ENCODE measurements at regions not wholly inside any gene's neighbourhood (a gene's known extent, or its start where the extent isn't known, plus 50 kb on each side); places are given as distances from the start of the nearest gene placed in this dataset.
A peak's percentile ranks its signal among the peaks of the same experiment; 100 is the strongest.

DNA sequence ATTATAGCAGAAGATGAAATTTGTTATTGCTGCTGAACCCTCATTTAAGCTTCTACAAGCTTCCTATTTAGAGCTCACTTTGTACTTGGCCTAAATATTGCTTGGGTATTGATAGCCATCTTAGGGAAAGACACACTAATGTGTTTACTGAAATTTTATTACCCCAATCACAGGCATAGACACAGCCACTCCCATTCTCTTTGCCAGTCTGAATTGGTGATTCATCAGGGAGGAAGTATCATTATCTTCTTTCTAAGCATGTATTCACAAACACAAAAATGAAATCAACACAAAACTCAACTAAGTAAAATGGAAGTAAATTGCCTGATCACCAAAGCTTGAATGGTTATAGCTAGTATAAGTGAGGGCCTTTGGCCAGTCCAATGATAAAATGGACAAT is 666.3 kb downstream of the TSN start:
- POLR2A ChIA-PET (ENCODE audit: low non-redundant PET): no interaction called here
- no peak overlapping the region for H3K27ac ChIP-seq
- CTCF ChIA-PET: no interaction called here
- TF ChIP-seq, protein P1, sequence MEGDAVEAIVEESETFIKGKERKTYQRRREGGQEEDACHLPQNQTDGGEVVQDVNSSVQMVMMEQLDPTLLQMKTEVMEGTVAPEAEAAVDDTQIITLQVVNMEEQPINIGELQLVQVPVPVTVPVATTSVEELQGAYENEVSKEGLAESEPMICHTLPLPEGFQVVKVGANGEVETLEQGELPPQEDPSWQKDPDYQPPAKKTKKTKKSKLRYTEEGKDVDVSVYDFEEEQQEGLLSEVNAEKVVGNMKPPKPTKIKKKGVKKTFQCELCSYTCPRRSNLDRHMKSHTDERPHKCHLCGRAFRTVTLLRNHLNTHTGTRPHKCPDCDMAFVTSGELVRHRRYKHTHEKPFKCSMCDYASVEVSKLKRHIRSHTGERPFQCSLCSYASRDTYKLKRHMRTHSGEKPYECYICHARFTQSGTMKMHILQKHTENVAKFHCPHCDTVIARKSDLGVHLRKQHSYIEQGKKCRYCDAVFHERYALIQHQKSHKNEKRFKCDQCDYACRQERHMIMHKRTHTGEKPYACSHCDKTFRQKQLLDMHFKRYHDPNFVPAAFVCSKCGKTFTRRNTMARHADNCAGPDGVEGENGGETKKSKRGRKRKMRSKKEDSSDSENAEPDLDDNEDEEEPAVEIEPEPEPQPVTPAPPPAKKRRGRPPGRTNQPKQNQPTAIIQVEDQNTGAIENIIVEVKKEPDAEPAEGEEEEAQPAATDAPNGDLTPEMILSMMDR (conservative IDR thresholded peaks at IDR 0.05; ENCODE audit: low read depth): no peak
- DNase-seq (ENCODE audit: low spot score): peak; percentile 14

DNA sequence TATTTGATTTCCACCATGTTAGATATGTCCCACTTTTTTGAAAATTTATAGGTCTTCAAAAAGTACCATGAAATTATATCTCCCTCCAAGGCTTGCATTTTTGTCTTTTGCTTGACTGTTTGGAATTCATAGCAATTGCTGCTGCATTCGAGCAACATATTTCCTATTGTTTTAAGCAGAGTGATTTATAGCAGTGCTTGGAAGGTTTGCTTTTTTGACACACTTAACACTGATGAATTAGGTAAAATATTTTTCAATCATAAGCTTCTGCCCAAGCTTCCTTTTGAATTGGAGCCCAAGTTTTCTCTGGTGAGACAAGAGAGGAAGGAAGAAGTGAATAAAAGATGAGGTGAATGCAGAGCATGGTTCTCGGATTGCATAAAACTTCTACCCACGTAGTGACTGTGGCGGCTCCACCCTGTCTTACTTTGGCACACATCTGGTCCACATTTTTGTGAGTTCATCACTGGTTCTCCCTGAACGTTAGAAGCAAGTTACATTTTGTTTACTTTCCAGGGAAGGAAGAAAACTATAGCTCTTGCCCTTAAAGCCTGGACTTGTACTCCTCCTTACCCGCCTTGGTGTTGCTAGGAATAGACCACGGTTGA is 667.0 kb downstream of the TSN start:
- TF ChIP-seq, protein P1 (conservative IDR thresholded peaks at IDR 0.05; ENCODE audit: low read depth): no peak
- H3K27ac ChIP-seq: no peak overlapping the region
- no peak for DNase-seq (ENCODE audit: low spot score)
- ChIA-PET CTCF (interaction anchor here (0.5 kb wide), 1 partner anchor 84 kb away, joined by 3 read pairs; no protein-coding TSS in a partner anchor), POLR2A (ENCODE audit: low non-redundant PET) (no interaction called here)

DNA sequence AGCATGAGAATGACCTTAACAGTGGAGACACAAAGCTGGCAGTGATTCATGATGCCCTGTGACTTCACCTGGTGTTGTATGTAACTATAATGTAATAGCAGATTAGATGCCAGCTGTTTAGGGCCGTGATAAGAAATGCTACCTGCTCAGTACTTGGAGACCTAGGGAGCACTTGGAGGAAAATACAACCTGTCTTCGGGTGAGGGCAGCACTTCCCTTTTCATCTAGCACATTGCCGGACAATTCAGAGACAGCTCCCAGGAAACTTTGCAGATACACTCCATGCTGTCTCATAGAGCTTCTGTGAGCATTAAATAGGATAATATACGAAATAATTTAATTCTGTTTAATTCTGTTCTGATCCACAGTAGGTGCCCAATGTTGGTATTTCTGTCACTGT is 668.5 kb downstream of the TSN start:
- ChIA-PET CTCF (interaction anchor here (0.7 kb wide), 1 partner anchor 68 kb away, joined by 3 read pairs; no protein-coding TSS in a partner anchor), POLR2A (ENCODE audit: low non-redundant PET) (no interaction called here)
- TF ChIP-seq, protein P1 (conservative IDR thresholded peaks at IDR 0.05; ENCODE audit: low read depth): no peak
- DNase-seq (ENCODE audit: low spot score): no peak
- H3K27ac ChIP-seq: no peak overlapping the region

DNA sequence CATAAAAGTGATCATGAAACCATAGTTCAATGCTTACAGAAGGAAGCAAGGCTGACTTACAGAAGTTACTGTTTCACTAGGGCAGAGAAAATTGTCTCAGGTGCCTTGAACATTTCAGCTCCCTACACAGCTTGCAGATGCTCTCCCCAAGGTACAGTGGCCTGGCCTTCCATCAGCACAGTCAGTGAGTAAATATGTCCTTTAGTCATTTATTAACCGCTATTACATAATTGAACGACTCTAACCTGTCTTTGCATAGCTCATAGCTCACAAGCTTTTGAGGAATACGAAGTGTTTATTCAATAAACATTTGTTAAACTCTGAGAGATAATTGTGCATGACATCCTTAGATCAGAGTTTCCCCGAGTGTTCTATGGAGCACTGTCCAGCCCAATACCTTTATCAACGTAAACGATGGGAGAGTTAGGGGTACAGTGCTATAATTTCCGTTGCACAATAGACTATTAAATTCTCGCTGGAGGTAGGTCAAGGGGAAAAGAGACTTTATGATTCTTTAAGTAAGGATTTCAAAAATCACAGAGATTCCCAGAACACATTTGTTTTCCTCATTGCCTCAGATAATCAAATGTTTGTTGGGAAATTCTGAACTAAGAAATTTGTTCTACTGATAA is 677.8 kb downstream of the TSN start:
- ChIA-PET POLR2A (ENCODE audit: low non-redundant PET) (no interaction called here), CTCF (no interaction called here)
- H3K27ac ChIP-seq: no peak overlapping the region
- no peak for DNase-seq (ENCODE audit: low spot score)
- TF ChIP-seq, protein P1 (conservative IDR thresholded peaks at IDR 0.05; ENCODE audit: low read depth): no peak

DNA sequence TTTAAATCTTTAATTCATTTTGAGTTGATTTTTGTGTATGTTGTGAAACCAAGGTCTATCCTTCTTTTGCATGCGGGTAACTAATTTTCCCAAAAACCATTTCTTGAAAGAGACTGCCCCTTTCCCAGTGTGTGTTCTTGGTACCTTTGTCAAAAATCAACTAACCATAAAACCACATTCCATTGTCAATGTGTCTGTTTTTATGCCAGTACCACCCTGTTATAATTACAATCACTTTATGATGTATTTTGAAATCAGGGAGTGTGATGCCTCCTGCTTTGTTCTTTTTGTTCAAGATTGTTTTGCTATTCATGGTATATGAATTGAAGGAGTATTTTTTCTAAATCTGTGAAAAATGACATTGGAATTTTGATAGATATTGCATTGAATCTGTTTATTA is 689.6 kb downstream of the TSN start:
- CTCF ChIA-PET: no interaction called here
- TF ChIP-seq, protein P1 (conservative IDR thresholded peaks at IDR 0.05; ENCODE audit: low read depth): no peak

DNA sequence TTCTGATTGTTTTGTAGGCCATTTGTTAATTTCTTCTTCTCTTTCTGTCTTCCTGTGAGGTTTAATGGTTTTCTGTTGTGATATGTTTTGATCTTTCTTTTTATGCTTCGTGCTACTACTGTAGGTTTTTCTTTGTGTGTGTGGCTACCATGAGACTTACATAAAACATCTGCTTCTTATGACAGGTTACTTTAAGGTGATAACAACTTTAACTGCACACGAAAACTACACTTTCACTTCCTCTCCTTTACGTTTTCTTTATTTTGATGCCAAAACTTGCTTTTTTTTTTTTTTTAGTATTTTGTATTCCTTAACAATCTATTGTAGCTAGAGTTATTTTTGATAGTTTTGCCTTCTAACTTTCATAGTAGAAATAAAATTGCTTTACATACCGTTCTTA is 691.3 kb downstream of the TSN start:
- H3K27ac ChIP-seq: no peak overlapping the region
- CTCF ChIA-PET: no interaction called here
- POLR2A ChIA-PET (ENCODE audit: low non-redundant PET): no interaction called here
- DNase-seq (ENCODE audit: low spot score): no peak
- TF ChIP-seq, protein P1 (conservative IDR thresholded peaks at IDR 0.05; ENCODE audit: low read depth): no peak

More for the DNA sequence above, 689.6 kb downstream of the TSN start:
- POLR2A ChIA-PET (ENCODE audit: low non-redundant PET): no interaction called here
- no peak overlapping the region for H3K27ac ChIP-seq
- no peak for DNase-seq (ENCODE audit: low spot score)
